Caco-2 (cell line): ENCODE measurements at regions not wholly inside any gene's neighbourhood (a gene's known extent, or its start where the extent isn't known, plus 50 kb on each side); places are given as distances from the start of the nearest gene placed in this dataset.
A peak's percentile ranks its signal among the peaks of the same experiment; 100 is the strongest.

Experiments used
- BruUV-seq: library from RNA; stranded (reverse); fragments of 400-500 nt; replicated peaks from 2 replicates; lab custom pipeline; 2021; lab: Mats Ljungman, UMichigan
- CTCF ChIA-PET: fragments of 300-600 bp; sonication (Branson Sonifier 250); formaldehyde crosslinking; loops from one replicate; lab custom pipeline; 2022; ENCODE audit warnings: antibody characterized with exemption; lab: Charles Lee
- POLR2A ChIA-PET: fragments of 300-600 bp; sonication (Branson Sonifier 250); formaldehyde crosslinking; loops from one replicate; lab custom pipeline; 2022; ENCODE audit warnings: antibody characterized with exemption; lab: Charles Lee
- DNase-seq, 2 experiments: peaks; one replicate each; pipeline versions ENCODE4 v3.0.0 to v3.0.0-alpha.2; 2020 to 2022
- H3K27me3 ChIP-seq: replicated peaks from 2 replicates; pipeline ENCODE4 v1.6.0; 2011; ENCODE audit warnings: low read length; ENCODE audit not compliant: control insufficient read depth, insufficient read depth
- H3K36me3 ChIP-seq: 2 replicates; pipeline ENCODE4 v1.5.1; 2011; ENCODE audit warnings: low read length; ENCODE audit not compliant: control insufficient read depth, insufficient read depth
- H3K4me1 ChIP-seq: fragments of 250-450 bp; sonication (Bioruptor Pico); 2 replicates; pipeline ENCODE4 v1.5.1; 2020; ENCODE audit warnings: mild to moderate bottlenecking
- H3K4me3 ChIP-seq: 2 replicates; pipeline ENCODE4 v1.5.1; 2011; ENCODE audit warnings: low read depth, mild to moderate bottlenecking, control low read depth, low read length
- H3K9me3 ChIP-seq: fragments of 250-450 bp; sonication (Bioruptor Pico); 2 replicates; pipeline ENCODE4 v1.5.1; 2020; ENCODE audit warnings: mild to moderate bottlenecking, moderate library complexity
- H3K27ac Mint-ChIP-seq: one replicate; pipeline ENCODE4 v1.8.0; 2022; ENCODE audit warnings: mixed read lengths; ENCODE audit not compliant: unreplicated experiment
- H3K27me3 Mint-ChIP-seq: one replicate; pipeline ENCODE4 v1.8.0; 2022; ENCODE audit warnings: mixed read lengths; ENCODE audit not compliant: insufficient read depth, unreplicated experiment
- H3K36me3 Mint-ChIP-seq: one replicate; pipeline ENCODE4 v1.8.0; 2022; ENCODE audit warnings: mild to moderate bottlenecking, mixed read lengths; ENCODE audit not compliant: insufficient read depth, unreplicated experiment
- H3K4me1 Mint-ChIP-seq: one replicate; pipeline ENCODE4 v1.8.0; 2022; ENCODE audit warnings: low read depth, mixed read lengths; ENCODE audit not compliant: unreplicated experiment
- H3K4me3 Mint-ChIP-seq: one replicate; pipeline ENCODE4 v1.8.0; 2022; ENCODE audit warnings: mild to moderate bottlenecking, moderate library complexity, mixed read lengths; ENCODE audit not compliant: unreplicated experiment
- H3K9me3 Mint-ChIP-seq: one replicate; pipeline ENCODE4 v1.8.0; 2022; ENCODE audit warnings: mixed read lengths; ENCODE audit not compliant: unreplicated experiment
- CTCF ChIP-seq, 2 experiments: fragments of 200-600 bp in 1 of 2; IDR thresholded peaks; 1 replicate in 1 of 2; 2 replicates in 1 of 2; pipeline versions ENCODE4 v1.5.1 to v1.8.0; 2011 to 2022; ENCODE audit warnings: antibody characterized with exemption in 1 of 2, control low read depth in 1 of 2, inconsistent platforms in 1 of 2, low read depth in 1 of 2, low read length in 1 of 2, mild to moderate bottlenecking in 1 of 2, moderate library complexity in 1 of 2; ENCODE audit not compliant: insufficient read depth in 1 of 2, severe bottlenecking in 1 of 2, unreplicated experiment in 1 of 2
- intact Hi-C: fragments of 100-400 bp; cut with micrococcal nuclease; formaldehyde crosslinking; loops from one replicate; pipeline ENCODE4 v1.10.0; 2022; ENCODE audit not compliant: unreplicated experiment

DNA sequence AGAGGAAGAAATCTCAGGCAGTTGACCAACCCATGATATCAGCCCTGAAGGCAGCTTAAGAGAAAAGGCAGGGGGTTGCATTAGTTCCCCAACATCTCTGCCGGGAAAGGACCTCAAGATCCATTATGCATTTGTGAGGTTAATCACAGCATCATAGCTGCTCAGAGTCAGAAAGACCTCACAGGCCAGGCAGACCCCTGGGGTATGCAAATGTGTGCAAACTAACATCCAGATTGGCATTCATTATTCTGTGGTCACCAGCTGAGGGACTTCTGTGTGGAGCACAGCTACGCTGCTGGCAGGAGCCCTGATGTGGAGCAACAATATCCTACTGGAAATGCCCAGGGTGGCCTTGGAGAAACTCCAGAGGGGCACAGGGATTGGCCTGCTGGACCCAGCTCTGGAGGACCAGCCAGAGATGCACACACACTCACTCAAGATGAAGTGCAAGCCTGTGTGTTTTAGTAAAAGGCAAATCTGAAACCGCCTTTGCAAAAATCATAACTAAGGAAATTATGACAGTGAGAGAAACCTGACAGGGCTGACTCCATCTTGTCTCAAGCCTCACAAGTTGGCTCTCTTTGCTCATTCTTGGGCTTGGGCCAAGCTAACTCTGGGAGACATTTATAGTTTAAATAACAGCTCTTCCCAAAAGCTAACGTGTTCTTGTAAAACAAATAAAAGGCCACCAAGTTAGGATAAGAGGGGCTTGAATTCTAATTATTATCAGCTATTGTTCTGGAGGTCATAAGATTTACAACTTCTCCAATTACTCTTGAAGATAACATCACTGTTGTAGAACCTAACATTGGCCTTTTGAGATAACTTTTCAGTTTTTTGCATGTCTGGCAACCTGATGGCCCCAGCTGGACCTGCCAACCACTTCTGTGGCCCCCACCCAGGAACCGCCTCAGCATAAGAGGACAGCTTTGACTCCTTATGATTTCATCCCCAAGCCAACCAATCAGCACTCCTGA lies 257.1 kb downstream of the UACA start:
- H3K9me3 Mint-ChIP-seq, result peaks cover 19% of the 10 kb centered on the region
- CTCF ChIA-PET, result interaction anchor here (1.7 kb wide), 1 partner anchor 63 kb away, joined by 4 read pairs; no protein-coding TSS in a partner anchor
- H3K36me3 Mint-ChIP-seq, result peaks cover 6% of the 10 kb centered on the region
- intact Hi-C loops, result loop anchor here (5.0 kb wide), 1 partner anchor 71 kb away; no protein-coding TSS in a partner anchor
- POLR2A ChIA-PET, result no interaction called here
- TF ChIP-seq CTCF (IDR thresholded peaks at IDR 0.05; ENCODE audit: insufficient read depth in 1 of 2, low read depth in 1 of 2, low read length in 1 of 2, severe bottlenecking in 1 of 2, unreplicated experiment in 1 of 2), result no peak
- peak overlapping the region; percentile 70 for H3K27ac Mint-ChIP-seq
- no peak overlapping the region for H3K4me3 ChIP-seq
- H3K27me3 Mint-ChIP-seq, result no peaks in the 10 kb centered on the region
- no peak for DNase-seq
- no peaks in the 10 kb centered on the region for H3K27me3 ChIP-seq
- no TSS peak for BruUV-seq
- H3K4me1 ChIP-seq, result peaks cover 53% of the 10 kb centered on the region
- H3K9me3 ChIP-seq, result peaks cover 26% of the 10 kb centered on the region
- H3K4me3 Mint-ChIP-seq, result no peak overlapping the region
- H3K4me1 Mint-ChIP-seq, result peaks cover 30% of the 10 kb centered on the region
- no peaks in the 10 kb centered on the region for H3K36me3 ChIP-seq

- POLR2A ChIA-PET, result no interaction called here
- Mint-ChIP-seq H3K9me3 (peaks cover 14% of the 10 kb centered on the region), H3K27ac (peak overlapping the region; percentile 70), H3K4me3 (no peak overlapping the region), H3K4me1 (peaks cover 30% of the 10 kb centered on the region), H3K27me3 (no peaks in the 10 kb centered on the region), H3K36me3 (peaks cover 6% of the 10 kb centered on the region)
- no peak for DNase-seq
- CTCF ChIA-PET, result interaction anchor here (1.7 kb wide), 1 partner anchor 64 kb away, joined by 4 read pairs; no protein-coding TSS in a partner anchor
- Histone ChIP-seq H3K36me3 (no peaks in the 10 kb centered on the region), H3K4me1 (peaks cover 53% of the 10 kb centered on the region), H3K4me3 (no peak overlapping the region), H3K27me3 (no peaks in the 10 kb centered on the region), H3K9me3 (peaks cover 19% of the 10 kb centered on the region)
- BruUV-seq, result no TSS peak
- no peak for TF ChIP-seq CTCF (IDR thresholded peaks at IDR 0.05; ENCODE audit: insufficient read depth in 1 of 2, low read depth in 1 of 2, low read length in 1 of 2, severe bottlenecking in 1 of 2, unreplicated experiment in 1 of 2)
- intact Hi-C loops, result loop anchor here (5.0 kb wide), 1 partner anchor 72 kb away; no protein-coding TSS in a partner anchor
Measured at GRCh38 chr15:70505411-70505919, 257.9 kb downstream of the UACA start.

DNA sequence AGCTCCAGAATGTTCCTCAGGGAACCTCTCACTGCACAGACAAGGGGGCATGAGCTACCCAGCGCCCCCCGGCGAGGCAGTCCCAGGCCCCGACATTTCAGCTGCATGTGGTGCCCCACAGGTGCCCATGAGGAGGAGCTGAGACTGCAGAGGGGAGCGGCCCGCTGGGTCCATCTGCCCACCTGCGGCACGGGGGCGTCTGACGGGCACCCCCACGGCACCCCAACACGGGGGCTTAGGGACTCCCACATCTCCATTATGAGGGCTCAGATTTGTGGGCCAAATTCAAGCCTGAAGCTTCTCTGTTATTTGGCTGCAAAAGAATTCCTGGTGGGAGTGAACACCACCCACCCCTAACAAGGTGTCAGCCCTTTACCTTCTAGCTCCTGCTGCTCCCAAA lies 258.4 kb downstream of the UACA start:
- intact Hi-C loops, result loop anchor here (5.0 kb wide), 1 partner anchor 72 kb away; no protein-coding TSS in a partner anchor
- Histone ChIP-seq H3K9me3 (peaks cover 14% of the 10 kb centered on the region), H3K4me3 (no peak overlapping the region), H3K27me3 (no peaks in the 10 kb centered on the region), H3K36me3 (no peaks in the 10 kb centered on the region), H3K4me1 (peaks cover 53% of the 10 kb centered on the region)
- no peak for DNase-seq
- BruUV-seq, result no TSS peak
- H3K9me3 Mint-ChIP-seq, result peaks cover 9% of the 10 kb centered on the region
- peaks cover 6% of the 10 kb centered on the region for H3K36me3 Mint-ChIP-seq
- H3K4me1 Mint-ChIP-seq, result peaks cover 30% of the 10 kb centered on the region
- peak overlapping the region; percentile 70 for H3K27ac Mint-ChIP-seq
- H3K4me3 Mint-ChIP-seq, result no peak overlapping the region
- ChIA-PET POLR2A (interaction anchor here (0.7 kb wide), 1 partner anchor 230 kb away, joined by 8 read pairs; no protein-coding TSS in a partner anchor), CTCF (interaction anchor here (1.7 kb wide), 1 partner anchor 64 kb away, joined by 4 read pairs; no protein-coding TSS in a partner anchor)
- no peak for TF ChIP-seq CTCF (IDR thresholded peaks at IDR 0.05; ENCODE audit: insufficient read depth in 1 of 2, low read depth in 1 of 2, low read length in 1 of 2, severe bottlenecking in 1 of 2, unreplicated experiment in 1 of 2)
- no peaks in the 10 kb centered on the region for H3K27me3 Mint-ChIP-seq
